KMS-11 (cell line): ENCODE measurements at regions not wholly inside any gene's neighbourhood (a gene's known extent, or its start where the extent isn't known, plus 50 kb on each side); places are given as distances from the start of the nearest gene placed in this dataset.

Source experiments
- H2AFZ ChIP-seq: fragments of 200-600 bp; sonication (generic); 2 replicates; pipeline ENCODE4 v1.6.1; 2016; ENCODE audit warnings: antibody characterized with exemption, mixed run types, low read depth
- H3K27ac ChIP-seq: fragments of 200-600 bp; sonication (generic); 2 replicates; pipeline ENCODE4 v1.6.1; 2016; ENCODE audit warnings: mild to moderate bottlenecking, mixed run types
- H3K27me3 ChIP-seq: fragments of 200-600 bp; sonication (generic); 2 replicates; pipeline ENCODE4 v1.6.1; 2017; ENCODE audit warnings: mild to moderate bottlenecking, low read depth, mixed run types, moderate library complexity; ENCODE audit not compliant: insufficient read depth
- H3K36me3 ChIP-seq: fragments of 200-600 bp; sonication (generic); 2 replicates; pipeline ENCODE4 v1.6.1; 2017; ENCODE audit warnings: mild to moderate bottlenecking, mixed run types; ENCODE audit not compliant: insufficient read depth
- H3K4me1 ChIP-seq: fragments of 200-600 bp; sonication (generic); 2 replicates; pipeline ENCODE4 v1.6.1; 2016; ENCODE audit warnings: mild to moderate bottlenecking, low read depth, mixed run types; ENCODE audit not compliant: poor library complexity, severe bottlenecking
- H3K4me2 ChIP-seq: fragments of 200-600 bp; sonication (generic); 2 replicates; pipeline ENCODE4 v1.7.0; 2016; ENCODE audit warnings: mild to moderate bottlenecking, mixed run types
- H3K4me3 ChIP-seq: fragments of 200-600 bp; sonication (generic); IDR thresholded peaks from 2 replicates; pipeline ENCODE4 v1.6.1; 2017; ENCODE audit warnings: low read depth, low read length, mixed read lengths; ENCODE audit not compliant: insufficient read depth
- H3K79me2 ChIP-seq: fragments of 200-600 bp; sonication (generic); 2 replicates; pipeline ENCODE4 v1.6.1; 2016; ENCODE audit warnings: low read depth, mixed run types; ENCODE audit not compliant: insufficient read depth
- H3K9ac ChIP-seq: fragments of 200-600 bp; sonication (generic); 2 replicates; pipeline ENCODE4 v1.6.1; 2016; ENCODE audit warnings: mild to moderate bottlenecking, mixed run types
- H4K20me1 ChIP-seq: fragments of 200-600 bp; sonication (generic); 2 replicates; pipeline ENCODE4 v1.6.1; 2016; ENCODE audit warnings: mild to moderate bottlenecking, mixed run types; ENCODE audit not compliant: insufficient read depth
- TF ChIP-seq, protein P1 (sequence below): fragments of 200-600 bp; sonication (generic); conservative IDR thresholded peaks from 2 replicates; pipeline ENCODE4 v1.6.1; 2017; ENCODE audit warnings: low read depth, mild to moderate bottlenecking, antibody characterized with exemption, low read length, moderate library complexity, mixed read lengths

GRCh38 chr20:1720226-1720625, 62.6 kb upstream of the SIRPG start:
- Histone ChIP-seq H3K4me2 (no peak overlapping the region), H3K27me3 (no peaks in the 10 kb centered on the region), H3K9ac (no peak overlapping the region), H3K4me3 (no peak overlapping the region), H3K4me1 (no peaks in the 10 kb centered on the region), H3K27ac (no peak overlapping the region), H3K36me3 (no peaks in the 10 kb centered on the region), H2AFZ (no peak overlapping the region), H3K79me2 (no peaks in the 10 kb centered on the region), H4K20me1 (no peaks in the 10 kb centered on the region)
- TF ChIP-seq, protein P1, sequence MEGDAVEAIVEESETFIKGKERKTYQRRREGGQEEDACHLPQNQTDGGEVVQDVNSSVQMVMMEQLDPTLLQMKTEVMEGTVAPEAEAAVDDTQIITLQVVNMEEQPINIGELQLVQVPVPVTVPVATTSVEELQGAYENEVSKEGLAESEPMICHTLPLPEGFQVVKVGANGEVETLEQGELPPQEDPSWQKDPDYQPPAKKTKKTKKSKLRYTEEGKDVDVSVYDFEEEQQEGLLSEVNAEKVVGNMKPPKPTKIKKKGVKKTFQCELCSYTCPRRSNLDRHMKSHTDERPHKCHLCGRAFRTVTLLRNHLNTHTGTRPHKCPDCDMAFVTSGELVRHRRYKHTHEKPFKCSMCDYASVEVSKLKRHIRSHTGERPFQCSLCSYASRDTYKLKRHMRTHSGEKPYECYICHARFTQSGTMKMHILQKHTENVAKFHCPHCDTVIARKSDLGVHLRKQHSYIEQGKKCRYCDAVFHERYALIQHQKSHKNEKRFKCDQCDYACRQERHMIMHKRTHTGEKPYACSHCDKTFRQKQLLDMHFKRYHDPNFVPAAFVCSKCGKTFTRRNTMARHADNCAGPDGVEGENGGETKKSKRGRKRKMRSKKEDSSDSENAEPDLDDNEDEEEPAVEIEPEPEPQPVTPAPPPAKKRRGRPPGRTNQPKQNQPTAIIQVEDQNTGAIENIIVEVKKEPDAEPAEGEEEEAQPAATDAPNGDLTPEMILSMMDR: no peak

- H2AFZ ChIP-seq: no peak overlapping the region
- no peaks in the 10 kb centered on the region for H3K79me2 ChIP-seq
- no peak overlapping the region for H3K4me3 ChIP-seq
- no peak overlapping the region for H3K9ac ChIP-seq
- no peaks in the 10 kb centered on the region for H3K27me3 ChIP-seq
- H3K27ac ChIP-seq: no peak overlapping the region
- no peaks in the 10 kb centered on the region for H4K20me1 ChIP-seq
- H3K4me2 ChIP-seq: no peak overlapping the region
- TF ChIP-seq, protein P1: no peak
- no peaks in the 10 kb centered on the region for H3K36me3 ChIP-seq
- no peaks in the 10 kb centered on the region for H3K4me1 ChIP-seq
These were observed 61.2 kb upstream of the SIRPG start for GRCh38 chr20:1718604-1719384.

GRCh38 chr20:1712634-1713624, 55.4 kb upstream of the SIRPG start:
- no peak overlapping the region for H3K9ac ChIP-seq
- H2AFZ ChIP-seq: no peak overlapping the region
- H3K4me1 ChIP-seq: no peaks in the 10 kb centered on the region
- H3K4me2 ChIP-seq: no peak overlapping the region
- no peaks in the 10 kb centered on the region for H3K79me2 ChIP-seq
- H3K4me3 ChIP-seq: no peak overlapping the region
- H3K36me3 ChIP-seq: no peaks in the 10 kb centered on the region
- H3K27ac ChIP-seq: no peak overlapping the region
- no peaks in the 10 kb centered on the region for H3K27me3 ChIP-seq
- no peaks in the 10 kb centered on the region for H4K20me1 ChIP-seq
- TF ChIP-seq, protein P1: no peak

DNA sequence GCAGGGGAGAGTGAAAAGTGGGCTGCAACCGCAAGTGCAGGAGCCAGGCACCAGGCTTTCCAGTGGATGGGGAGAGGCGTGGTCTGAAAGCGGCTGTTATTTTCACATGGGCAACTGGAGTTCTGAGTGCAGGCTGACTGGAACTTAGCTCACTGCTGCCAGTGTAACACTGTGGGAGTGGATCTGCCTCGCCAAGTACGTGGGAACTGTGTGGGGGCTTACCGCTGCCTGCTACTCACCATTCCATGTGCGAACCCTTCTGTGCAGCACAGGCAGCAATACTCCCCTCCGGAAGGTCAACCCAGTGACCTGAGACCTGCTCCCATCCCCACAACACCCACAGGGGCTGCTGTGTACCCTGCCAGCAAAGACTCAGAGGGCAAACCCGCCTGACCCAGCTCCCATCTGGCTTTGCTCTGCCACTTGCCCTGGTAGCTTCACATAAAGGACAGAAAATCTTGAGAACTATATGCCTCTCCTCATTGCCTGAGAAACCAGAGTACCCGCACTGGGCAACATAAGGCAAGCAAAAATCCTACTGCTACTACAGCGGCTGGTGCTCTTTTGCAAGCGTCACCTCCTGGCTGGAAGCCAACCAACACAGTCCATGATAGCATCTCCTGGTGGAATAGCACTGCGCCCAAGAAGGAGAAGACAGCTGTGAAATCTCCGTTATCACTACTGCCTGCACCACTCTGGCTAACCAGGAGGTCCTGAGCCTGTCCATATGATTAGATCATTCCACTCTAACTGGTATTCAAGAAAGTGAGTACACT, 54.4 kb upstream of the SIRPG start:
- no peaks in the 10 kb centered on the region for H3K36me3 ChIP-seq
- H4K20me1 ChIP-seq: no peaks in the 10 kb centered on the region
- no peaks in the 10 kb centered on the region for H3K27me3 ChIP-seq
- H3K4me1 ChIP-seq: no peaks in the 10 kb centered on the region
- H3K27ac ChIP-seq: no peak overlapping the region
- H3K79me2 ChIP-seq: no peaks in the 10 kb centered on the region
- TF ChIP-seq, protein P1: no peak
- no peak overlapping the region for H3K4me3 ChIP-seq
- H2AFZ ChIP-seq: no peak overlapping the region
- H3K9ac ChIP-seq: no peak overlapping the region
- no peak overlapping the region for H3K4me2 ChIP-seq
